Fibroblast of lung (primary cell): ENCODE measurements at regions not wholly inside any gene's neighbourhood (a gene's known extent, or its start where the extent isn't known, plus 50 kb on each side); places are given as distances from the start of the nearest gene placed in this dataset.

Experiments
- CTCF ChIP-seq, 2 donors: IDR thresholded peaks in 1 of 2; conservative IDR thresholded peaks in 1 of 2; 1 replicate in 1 of 2; 2 replicates in 1 of 2; pipeline ENCODE4 v1.5.1; 2011 to 2012; ENCODE audit warnings: low read length in 2 of 2, control low read depth in 1 of 2, inconsistent platforms in 1 of 2, low read depth in 1 of 2, mild to moderate bottlenecking in 1 of 2
- EZH2 ChIP-seq: IDR thresholded peaks from 2 replicates; pipeline ENCODE4 v1.5.1; 2012; ENCODE audit warnings: low read length, control low read depth, mild to moderate bottlenecking; ENCODE audit errors: missing control alignments

GRCh38 chr3:72655131-72655551, 193.1 kb downstream of the SHQ1 start:
- TF ChIP-seq CTCF (conservative IDR thresholded peaks at IDR 0.05 in 1 of 2, IDR thresholded peaks at IDR 0.05 in 1 of 2; ENCODE audit: low read depth in 1 of 2, low read length in 2 of 2) (no peak), EZH2 (no peak)
